GM12892 (cell line): ENCODE measurements at regions not wholly inside any gene's neighbourhood (a gene's known extent, or its start where the extent isn't known, plus 50 kb on each side); places are given as distances from the start of the nearest gene placed in this dataset.

Experiments
- POLR2A ChIP-seq: IDR thresholded peaks from 2 replicates; pipeline ENCODE4 v1.6.1; 2011; ENCODE audit warnings: low read depth, low read length, control low read depth
- POLR2AphosphoS5 ChIP-seq: IDR thresholded peaks from 2 replicates; pipeline ENCODE4 v1.6.1; 2011; ENCODE audit warnings: low read depth, low read length, control low read depth
- TAF1 ChIP-seq: IDR thresholded peaks from 2 replicates; pipeline ENCODE4 v1.6.1; 2011; ENCODE audit warnings: low read depth, mild to moderate bottlenecking, control low read depth, low read length, borderline replicate concordance

DNA sequence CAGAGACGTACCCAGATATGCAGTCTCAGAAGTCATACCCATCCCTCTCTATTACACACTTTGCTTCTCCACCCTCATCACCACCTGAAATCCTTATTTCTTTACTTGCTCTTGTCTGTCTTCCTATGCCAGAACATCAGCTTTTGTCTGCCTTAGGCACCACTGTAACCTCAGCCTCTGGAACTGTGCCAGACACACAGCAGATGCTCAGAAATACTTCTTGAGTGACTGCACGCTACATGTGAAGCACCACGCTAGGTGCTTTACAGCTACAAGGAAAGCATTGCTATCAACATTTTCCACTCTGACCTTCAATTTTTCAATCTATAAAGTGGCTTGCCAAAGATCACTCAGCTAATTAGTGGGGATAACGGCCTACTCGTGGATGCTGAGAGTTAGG, 226.8 kb downstream of the CHD9NB start:
- TF ChIP-seq POLR2AphosphoS5, result no peak
- TF ChIP-seq POLR2A, result no peak
- no peak for TF ChIP-seq TAF1
